Mucosa of gallbladder (tissue), 1 donor: ENCODE measurements at regions not wholly inside any gene's neighbourhood (a gene's known extent, or its start where the extent isn't known, plus 50 kb on each side); places are given as distances from the start of the nearest gene placed in this dataset.

Source experiments
- DNase-seq: peaks from one replicate; pipeline ENCODE4 v3.0.0-alpha.2; 2020; ENCODE audit warnings: low spot score
- donor health status: DM: no; HTN: no; CAD: no.

DNA sequence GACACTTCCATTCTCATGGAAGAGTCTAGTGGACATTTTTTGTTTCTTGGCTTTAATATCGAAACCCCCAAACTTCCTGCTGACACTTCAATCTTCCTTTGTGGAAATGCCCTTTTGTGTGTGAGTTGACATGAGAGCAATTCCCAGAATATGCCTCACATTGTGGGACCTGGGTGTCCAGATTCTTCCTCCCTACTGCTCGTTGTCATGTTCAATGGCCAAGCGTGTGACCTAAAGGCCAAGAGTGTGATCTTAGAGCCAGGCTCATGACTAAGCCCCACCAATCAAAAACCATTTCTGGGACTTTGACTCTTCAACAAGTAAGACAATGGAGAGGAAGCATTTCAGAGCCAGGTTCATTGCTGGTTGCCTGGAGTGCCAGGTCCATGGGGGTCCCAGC is 52.5 kb upstream of the BMPER start:
- no peak for DNase-seq

DNA sequence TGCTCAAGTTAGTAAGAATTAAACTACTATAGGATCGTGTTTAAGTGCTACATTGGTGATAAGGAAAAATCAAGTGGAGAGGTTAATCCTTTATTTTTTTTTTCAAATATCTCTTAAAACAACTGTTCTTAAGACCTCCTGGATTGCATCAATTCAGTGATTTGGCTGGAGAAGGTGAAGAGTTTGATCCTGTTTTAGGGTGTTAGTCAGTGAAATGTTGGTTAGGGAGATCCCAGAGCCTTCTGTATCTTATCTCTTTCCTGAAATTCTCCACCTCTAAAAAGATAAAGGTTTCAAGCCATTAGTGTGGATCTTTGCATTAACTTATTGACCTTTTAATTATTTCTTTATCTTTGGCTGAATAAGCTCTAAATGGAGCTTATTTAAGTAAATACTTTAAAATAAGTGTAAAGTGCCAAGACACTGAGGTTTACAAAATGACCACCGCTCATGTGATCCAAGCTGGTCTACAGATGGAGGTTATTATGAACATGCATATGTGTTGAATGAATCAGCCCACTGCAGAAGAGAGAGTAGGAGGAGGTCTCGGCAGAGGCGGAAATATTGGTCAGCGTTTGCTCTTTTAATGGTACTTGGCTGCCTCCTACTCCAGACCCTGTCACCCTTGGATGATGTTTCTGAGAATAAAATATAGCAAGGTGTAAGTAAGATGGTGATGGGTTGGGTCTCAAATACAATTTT is 51.8 kb upstream of the BMPER start:
- no peak for DNase-seq

DNA sequence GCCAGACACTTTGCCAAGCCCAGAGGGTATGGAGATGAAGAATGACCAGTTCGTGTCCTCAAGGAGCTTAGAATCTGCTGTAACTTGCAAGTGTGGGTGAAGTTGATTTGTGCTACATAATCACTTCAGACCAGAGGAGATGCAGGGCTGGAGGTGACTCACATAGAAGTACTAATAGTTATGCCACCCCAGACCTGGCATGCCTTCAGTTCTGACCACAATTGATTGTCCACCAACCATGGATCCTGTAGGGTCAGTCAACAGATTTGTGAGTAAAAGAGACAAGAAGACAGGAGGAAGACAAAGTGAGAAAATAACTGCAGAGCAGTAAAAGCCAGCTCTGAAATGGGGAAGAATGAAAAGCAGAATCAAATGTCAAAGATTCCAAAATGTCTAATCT is 51.2 kb upstream of the BMPER start:
- DNase-seq, result no peak

- no peak for DNase-seq
Measured at GRCh38 chr7:33854801-33855350, 50.5 kb upstream of the BMPER start.
